Ishikawa (cell line): ENCODE measurements at regions not wholly inside any gene's neighbourhood (a gene's known extent, or its start where the extent isn't known, plus 50 kb on each side); places are given as distances from the start of the nearest gene placed in this dataset.

Source experiments
- CEBPB ChIP-seq: IDR thresholded peaks from 2 replicates; pipeline ENCODE4 v1.6.1; 2012
- CREB1 ChIP-seq: IDR thresholded peaks from 2 replicates; pipeline ENCODE4 v1.6.1; 2012; ENCODE audit warnings: low read depth
- EGR1 ChIP-seq: IDR thresholded peaks from 2 replicates; pipeline ENCODE4 v1.6.1; 2012
- EP300 ChIP-seq: IDR thresholded peaks from 2 replicates; pipeline ENCODE4 v1.6.1; 2012; ENCODE audit warnings: borderline replicate concordance
- FOXM1 ChIP-seq: IDR thresholded peaks from 2 replicates; pipeline ENCODE4 v1.6.1; 2012; ENCODE audit warnings: low read depth, borderline replicate concordance
- MAX ChIP-seq: IDR thresholded peaks from 2 replicates; pipeline ENCODE4 v1.6.1; 2012
- NFIC ChIP-seq: IDR thresholded peaks from 2 replicates; pipeline ENCODE4 v1.6.1; 2012
- RAD21 ChIP-seq: IDR thresholded peaks from 2 replicates; pipeline ENCODE4 v1.6.1; 2012; ENCODE audit warnings: low read depth
- REST ChIP-seq: IDR thresholded peaks from 2 replicates; pipeline ENCODE4 v1.6.1; 2012; ENCODE audit warnings: low read depth, mild to moderate bottlenecking
- TAF1 ChIP-seq: IDR thresholded peaks from 2 replicates; pipeline ENCODE4 v1.6.1; 2012; ENCODE audit warnings: low read depth, mild to moderate bottlenecking
- TCF12 ChIP-seq: IDR thresholded peaks from 2 replicates; pipeline ENCODE4 v1.6.1; 2012; ENCODE audit warnings: low read depth
- TEAD4 ChIP-seq: IDR thresholded peaks from 2 replicates; pipeline ENCODE4 v1.6.1; 2012
- YY1 ChIP-seq: IDR thresholded peaks from 2 replicates; pipeline ENCODE4 v1.6.1; 2012; ENCODE audit warnings: low read depth
- ZBTB7A ChIP-seq: IDR thresholded peaks from 2 replicates; pipeline ENCODE4 v1.6.1; 2012; ENCODE audit warnings: low read depth
- TF ChIP-seq, protein P1 (sequence below): IDR thresholded peaks from 2 replicates; pipeline ENCODE4 v1.6.1; 2012

DNA sequence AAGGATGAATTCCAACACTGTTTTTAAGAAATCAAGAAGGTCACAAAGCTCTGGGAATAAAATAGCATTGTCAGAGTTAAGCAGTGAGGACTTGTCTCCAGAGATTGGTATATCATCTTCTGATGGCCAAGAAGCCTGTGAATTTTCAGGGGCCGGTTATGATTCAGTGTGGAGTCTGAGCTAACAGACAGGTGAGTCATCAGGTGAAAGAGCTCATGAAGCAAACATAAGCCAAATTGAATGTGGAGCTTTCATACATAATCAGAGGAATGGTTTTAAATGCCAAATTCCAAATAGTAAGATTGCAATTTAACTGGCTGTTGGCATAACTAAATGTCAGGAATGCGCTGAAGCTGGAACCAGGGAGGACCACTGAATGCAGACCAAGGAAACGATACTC, 494.2 kb downstream of the MTRR start:
- TF ChIP-seq RAD21: no peak
- TF ChIP-seq TAF1: no peak
- no peak for TF ChIP-seq FOXM1
- no peak for TF ChIP-seq EGR1
- no peak for TF ChIP-seq CREB1
- no peak for TF ChIP-seq MAX
- no peak for TF ChIP-seq TCF12
- TF ChIP-seq ZBTB7A: no peak
- TF ChIP-seq TEAD4: no peak

- TF ChIP-seq EP300 (no peak), CEBPB (no peak), REST (no peak)
Measured at GRCh38 chr5:8366266-8366665, 497.3 kb downstream of the MTRR start.

DNA sequence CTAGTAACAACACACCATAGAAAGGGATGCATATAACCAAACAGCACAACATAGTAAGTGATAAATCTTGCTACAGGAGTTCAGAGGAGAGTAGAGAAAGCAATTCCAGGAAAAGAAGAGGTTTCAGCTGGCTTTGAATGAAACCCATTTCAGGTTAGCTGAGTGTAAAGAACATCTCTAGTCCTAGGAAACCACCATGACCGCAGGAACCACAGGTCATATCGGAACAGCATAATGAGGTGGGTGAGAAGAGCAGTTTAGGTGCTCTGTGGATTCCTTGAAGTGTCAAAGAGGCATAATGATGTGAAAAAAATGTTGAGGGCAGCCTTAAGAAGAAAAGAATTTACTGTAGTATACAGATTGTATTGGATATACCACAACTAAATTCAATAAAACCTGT, 507.5 kb downstream of the MTRR start:
- no peak for TF ChIP-seq CEBPB
- TF ChIP-seq EGR1: no peak
- TF ChIP-seq FOXM1: no peak
- no peak for TF ChIP-seq TCF12
- TF ChIP-seq TEAD4: no peak
- TF ChIP-seq EP300: no peak

- TF ChIP-seq RAD21: no peak
- no peak for TF ChIP-seq ZBTB7A
- no peak for TF ChIP-seq REST
- no peak for TF ChIP-seq CEBPB
- TF ChIP-seq FOXM1: no peak
- TF ChIP-seq EGR1: no peak
- TF ChIP-seq TAF1: no peak
- no peak for TF ChIP-seq TEAD4
- TF ChIP-seq, protein P1, sequence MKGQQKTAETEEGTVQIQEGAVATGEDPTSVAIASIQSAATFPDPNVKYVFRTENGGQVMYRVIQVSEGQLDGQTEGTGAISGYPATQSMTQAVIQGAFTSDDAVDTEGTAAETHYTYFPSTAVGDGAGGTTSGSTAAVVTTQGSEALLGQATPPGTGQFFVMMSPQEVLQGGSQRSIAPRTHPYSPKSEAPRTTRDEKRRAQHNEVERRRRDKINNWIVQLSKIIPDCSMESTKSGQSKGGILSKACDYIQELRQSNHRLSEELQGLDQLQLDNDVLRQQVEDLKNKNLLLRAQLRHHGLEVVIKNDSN: no peak
- no peak for TF ChIP-seq CREB1
- no peak for TF ChIP-seq EP300
- no peak for TF ChIP-seq TCF12
- no peak for TF ChIP-seq NFIC
- no peak for TF ChIP-seq MAX
- TF ChIP-seq YY1: no peak
Measured at GRCh38 chr5:8381972-8382371, 513.0 kb downstream of the MTRR start.

DNA sequence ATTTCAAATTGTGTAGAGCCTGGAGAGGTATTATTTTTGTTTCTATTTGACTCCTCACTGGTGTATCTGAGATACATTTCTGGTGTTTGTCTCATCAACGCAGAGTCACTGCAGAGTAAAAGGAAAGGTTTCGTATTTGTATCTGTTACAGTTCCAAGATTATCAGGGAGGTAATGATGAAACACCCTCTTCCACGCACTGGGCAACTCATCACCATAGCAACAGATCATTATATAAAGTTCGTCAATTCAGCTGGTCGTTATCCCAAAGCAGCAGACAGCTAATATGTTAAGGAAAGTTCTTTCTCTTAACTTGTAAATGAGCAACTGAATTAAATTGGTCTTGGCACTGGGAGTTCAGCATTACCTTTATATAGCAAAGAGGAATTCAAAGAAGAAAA, 513.5 kb downstream of the MTRR start:
- TF ChIP-seq CEBPB (no peak), ZBTB7A (no peak), NFIC (no peak), RAD21 (no peak), YY1 (no peak), TCF12 (no peak), REST (no peak), EGR1 (no peak), MAX (no peak), CREB1 (no peak), EP300 (no peak), TAF1 (no peak), FOXM1 (no peak), TEAD4 (no peak)
- TF ChIP-seq, protein P1: no peak
